ENCODE measurements at regions not wholly inside any gene's neighbourhood (a gene's known extent, or its start where the extent isn't known, plus 50 kb on each side); places are given as distances from the start of the nearest gene placed in this dataset.

- Histone ChIP-seq H2AFZ (ENCODE audit: low read length) (no peak overlapping the region), H3K4me1 (ENCODE audit: control insufficient read depth, extremely low read depth, insufficient read depth, low read length) (no peaks in the 10 kb centered on the region), H3K4me3 (replicated peaks in 1 of 4; ENCODE audit: control extremely low read depth in 1 of 4, insufficient read depth in 1 of 4, low read depth in 3 of 4, low read length in 4 of 4) (no peak overlapping the region), H3K27ac (ENCODE audit: insufficient read depth, low read length) (no peak overlapping the region), H3K36me3 (ENCODE audit: control insufficient read depth, insufficient read depth, low read length) (no peaks in the 10 kb centered on the region), H3K9ac (ENCODE audit: insufficient read depth, low read length) (no peak overlapping the region), H3K27me3 (ENCODE audit: control insufficient read depth, insufficient read depth, low read length) (no peaks in the 10 kb centered on the region), H3K4me2 (ENCODE audit: extremely low read depth, insufficient read depth, low read length) (no peak overlapping the region), H4K20me1 (ENCODE audit: control insufficient read depth, extremely low read depth, insufficient read depth, low read length) (no peaks in the 10 kb centered on the region), H3K9me3 (ENCODE audit: control insufficient read depth, insufficient read depth, low read depth, low read length) (no peaks in the 10 kb centered on the region), H3K79me2 (ENCODE audit: control insufficient read depth, insufficient read depth, low read length) (no peaks in the 10 kb centered on the region)
- TF ChIP-seq CTCF (conservative IDR thresholded peaks at IDR 0.05 in 1 of 2, IDR thresholded peaks at IDR 0.05 in 1 of 2; ENCODE audit: low read depth in 1 of 2, low read length in 2 of 2) = no peak
- no peak for TF ChIP-seq EZH2 (IDR thresholded peaks at IDR 0.05; ENCODE audit: low read length, missing control alignments)
- no peak for DNase-seq (ENCODE audit: low read depth in 2 of 2)
Observed at GRCh38 chr3:174776636-174777035, 82.5 kb upstream of the NAALADL2 start.

- H2AFZ ChIP-seq (ENCODE audit: low read length) = no peak overlapping the region
- H4K20me1 ChIP-seq (ENCODE audit: control insufficient read depth, extremely low read depth, insufficient read depth, low read length) = no peaks in the 10 kb centered on the region
- H3K4me2 ChIP-seq (ENCODE audit: extremely low read depth, insufficient read depth, low read length) = no peak overlapping the region
- no peaks in the 10 kb centered on the region for H3K4me1 ChIP-seq (ENCODE audit: control insufficient read depth, extremely low read depth, insufficient read depth, low read length)
- no peak overlapping the region for H3K4me3 ChIP-seq (replicated peaks in 1 of 4; ENCODE audit: control extremely low read depth in 1 of 4, insufficient read depth in 1 of 4, low read depth in 3 of 4, low read length in 4 of 4)
- peak in 1 of 2 donors; percentile 4 for DNase-seq (ENCODE audit: low read depth in 2 of 2)
- no peak for TF ChIP-seq EZH2 (IDR thresholded peaks at IDR 0.05; ENCODE audit: low read length, missing control alignments)
- no peak for TF ChIP-seq CTCF (conservative IDR thresholded peaks at IDR 0.05 in 1 of 2, IDR thresholded peaks at IDR 0.05 in 1 of 2; ENCODE audit: low read depth in 1 of 2, low read length in 2 of 2)
- no peaks in the 10 kb centered on the region for H3K9me3 ChIP-seq (ENCODE audit: control insufficient read depth, insufficient read depth, low read depth, low read length)
- H3K27me3 ChIP-seq (ENCODE audit: control insufficient read depth, insufficient read depth, low read length) = no peaks in the 10 kb centered on the region
- no peaks in the 10 kb centered on the region for H3K36me3 ChIP-seq (ENCODE audit: control insufficient read depth, insufficient read depth, low read length)
- no peak overlapping the region for H3K9ac ChIP-seq (ENCODE audit: insufficient read depth, low read length)
- H3K79me2 ChIP-seq (ENCODE audit: control insufficient read depth, insufficient read depth, low read length) = no peaks in the 10 kb centered on the region
- H3K27ac ChIP-seq (ENCODE audit: insufficient read depth, low read length) = no peak overlapping the region
Observed at GRCh38 chr3:174777813-174778212, 81.3 kb upstream of the NAALADL2 start.

- Histone ChIP-seq H3K36me3 (ENCODE audit: control insufficient read depth, insufficient read depth, low read length) (no peaks in the 10 kb centered on the region), H3K9ac (ENCODE audit: insufficient read depth, low read length) (no peak overlapping the region), H3K27ac (ENCODE audit: insufficient read depth, low read length) (no peak overlapping the region), H3K9me3 (ENCODE audit: control insufficient read depth, insufficient read depth, low read depth, low read length) (no peaks in the 10 kb centered on the region), H3K27me3 (ENCODE audit: control insufficient read depth, insufficient read depth, low read length) (no peaks in the 10 kb centered on the region), H2AFZ (ENCODE audit: low read length) (no peak overlapping the region), H4K20me1 (ENCODE audit: control insufficient read depth, extremely low read depth, insufficient read depth, low read length) (no peaks in the 10 kb centered on the region), H3K4me2 (ENCODE audit: extremely low read depth, insufficient read depth, low read length) (no peak overlapping the region), H3K79me2 (ENCODE audit: control insufficient read depth, insufficient read depth, low read length) (no peaks in the 10 kb centered on the region), H3K4me1 (ENCODE audit: control insufficient read depth, extremely low read depth, insufficient read depth, low read length) (no peaks in the 10 kb centered on the region), H3K4me3 (replicated peaks in 1 of 4; ENCODE audit: control extremely low read depth in 1 of 4, insufficient read depth in 1 of 4, low read depth in 3 of 4, low read length in 4 of 4) (no peak overlapping the region)
- no peak for DNase-seq (ENCODE audit: low read depth in 2 of 2)
- TF ChIP-seq EZH2 (IDR thresholded peaks at IDR 0.05; ENCODE audit: low read length, missing control alignments) (no peak), CTCF (conservative IDR thresholded peaks at IDR 0.05 in 1 of 2, IDR thresholded peaks at IDR 0.05 in 1 of 2; ENCODE audit: low read depth in 1 of 2, low read length in 2 of 2) (no peak)
Observed at GRCh38 chr3:174783502-174783901, 75.6 kb upstream of the NAALADL2 start.

Data from fibroblast of lung (primary cell).